ENCODE measurements at regions not wholly inside any gene's neighbourhood (a gene's known extent, or its start where the extent isn't known, plus 50 kb on each side); places are given as distances from the start of the nearest gene placed in this dataset.

- in situ Hi-C loops (cut with MboI; ENCODE audit: low pct_ligation_motif_present in 1 of 4, low pct_unique_long_range_greater_than_20kb in 1 of 4, low sequenced_read_pairs in 3 of 4), result loop anchor here in 2 of 4 donors (10.0 kb wide), 1 partner anchor 468 kb away; no protein-coding TSS in a partner anchor
These were observed 50.0 kb downstream of the SOD2 start for GRCh38 chr6:159642995-159643394.

GRCh38 chr6:159642481-159642880 lies 50.6 kb downstream of the SOD2 start:
- H3K9me3 ChIP-seq, result no peaks in the 10 kb centered on the region
- TF ChIP-seq EP300 (IDR thresholded peaks at IDR 0.05; ENCODE audit: low read depth), result no peak
- no peak for TF ChIP-seq CTCF (IDR thresholded peaks at IDR 0.05)
- no peak for TF ChIP-seq POLR2AphosphoS5 (IDR thresholded peaks at IDR 0.05)
- TF ChIP-seq POLR2A (IDR thresholded peaks at IDR 0.05), result no peak
- H3K4me1 ChIP-seq, result no peaks in the 10 kb centered on the region
- H3K27ac ChIP-seq, result no peak overlapping the region
- no peaks in the 10 kb centered on the region for H3K36me3 ChIP-seq
- intact Hi-C loops (cut with DNase I; ENCODE audit: low total_unique reads), result no loop called here
- H3K4me3 ChIP-seq, result no peak overlapping the region
- 88% methylated on average over 1 of the region's 1 CpG; no CpG with 5 or more reads in 1 of the 2 donors for WGBS, 2 donors (ENCODE audit: low coverage in 1 of 2)
- in situ Hi-C loops (cut with MboI; ENCODE audit: low pct_ligation_motif_present in 1 of 4, low pct_unique_long_range_greater_than_20kb in 1 of 4, low sequenced_read_pairs in 3 of 4), result loop anchor here in 2 of 4 donors (10.0 kb wide), 1 partner anchor 468 kb away; no protein-coding TSS in a partner anchor
- no peak for DNase-seq
- no peaks in the 10 kb centered on the region for H3K27me3 ChIP-seq

More at GRCh38 chr6:159642995-159643394, 50.0 kb downstream of the SOD2 start:
- Histone ChIP-seq H3K4me3 (no peak overlapping the region), H3K4me1 (no peaks in the 10 kb centered on the region), H3K36me3 (no peaks in the 10 kb centered on the region), H3K27ac (no peak overlapping the region), H3K27me3 (no peaks in the 10 kb centered on the region), H3K9me3 (no peaks in the 10 kb centered on the region)
- 87 to 100% methylated on average over 2 to 7 of the region's 7 CpGs for WGBS, 2 donors (ENCODE audit: low coverage in 1 of 2)
- TF ChIP-seq POLR2A (IDR thresholded peaks at IDR 0.05) (no peak), EP300 (IDR thresholded peaks at IDR 0.05; ENCODE audit: low read depth) (no peak), POLR2AphosphoS5 (IDR thresholded peaks at IDR 0.05) (no peak), CTCF (IDR thresholded peaks at IDR 0.05) (no peak)
- intact Hi-C loops (cut with DNase I; ENCODE audit: low total_unique reads), result no loop called here
- no peak for DNase-seq

GRCh38 chr6:159640722-159641482 lies 52.1 kb downstream of the SOD2 start:
- H3K4me1 ChIP-seq, result no peaks in the 10 kb centered on the region
- no peaks in the 10 kb centered on the region for H3K36me3 ChIP-seq
- 91 to 100% methylated on average over 5 to 6 of the region's 6 CpGs for WGBS, 2 donors (ENCODE audit: low coverage in 1 of 2)
- TF ChIP-seq CTCF (IDR thresholded peaks at IDR 0.05), result no peak
- TF ChIP-seq EP300 (IDR thresholded peaks at IDR 0.05; ENCODE audit: low read depth), result no peak
- no peak for TF ChIP-seq POLR2A (IDR thresholded peaks at IDR 0.05)
- no peak for TF ChIP-seq POLR2AphosphoS5 (IDR thresholded peaks at IDR 0.05)
- no peak for DNase-seq
- no peak overlapping the region for H3K27ac ChIP-seq
- no peaks in the 10 kb centered on the region for H3K27me3 ChIP-seq
- no peaks in the 10 kb centered on the region for H3K9me3 ChIP-seq
- no peak overlapping the region for H3K4me3 ChIP-seq
- in situ Hi-C loops (cut with MboI; ENCODE audit: low pct_ligation_motif_present in 1 of 4, low pct_unique_long_range_greater_than_20kb in 1 of 4, low sequenced_read_pairs in 3 of 4) (loop anchor here in 2 of 4 donors (10.0 kb wide), 1 partner anchor 466 kb away; no protein-coding TSS in a partner anchor), intact Hi-C loops (cut with DNase I; ENCODE audit: low total_unique reads) (no loop called here)

- Histone ChIP-seq H3K4me1 (no peaks in the 10 kb centered on the region), H3K36me3 (no peaks in the 10 kb centered on the region), H3K9me3 (no peaks in the 10 kb centered on the region), H3K27ac (no peak overlapping the region), H3K27me3 (no peaks in the 10 kb centered on the region), H3K4me3 (no peak overlapping the region)
- 69 to 80% methylated on average over 2 of the region's 2 CpGs for WGBS, 2 donors (ENCODE audit: low coverage in 1 of 2)
- DNase-seq, result no peak
- in situ Hi-C loops (cut with MboI; ENCODE audit: low pct_ligation_motif_present in 1 of 4, low pct_unique_long_range_greater_than_20kb in 1 of 4, low sequenced_read_pairs in 3 of 4), result loop anchor here in 2 of 4 donors (10.0 kb wide), 1 partner anchor 466 kb away; no protein-coding TSS in a partner anchor
- intact Hi-C loops (cut with DNase I; ENCODE audit: low total_unique reads), result no loop called here
- TF ChIP-seq POLR2A (IDR thresholded peaks at IDR 0.05), result no peak
- TF ChIP-seq CTCF (IDR thresholded peaks at IDR 0.05), result no peak
These were observed 52.7 kb downstream of the SOD2 start for GRCh38 chr6:159640322-159640721.

Data from transverse colon (tissue), 4 donors.